H1 (cell line): ENCODE measurements at regions not wholly inside any gene's neighbourhood (a gene's known extent, or its start where the extent isn't known, plus 50 kb on each side); places are given as distances from the start of the nearest gene placed in this dataset.
"Not testable (repeated sequence)": the region's sequence is repeated elsewhere in the genome, so short reads cannot be mapped to it uniquely, and the experiment has no call there.

Experiments used
- CTCF ChIA-PET: fragments of 300-600 bp; sonication (Branson Sonifier 250); formaldehyde crosslinking; loops from one replicate; lab custom pipeline; 2021; ENCODE audit not compliant: partially characterized antibody; lab: Charles Lee
- POLR2A ChIA-PET: fragments of 300-600 bp; sonication (Branson Sonifier 250); formaldehyde crosslinking; loops from one replicate; lab custom pipeline; 2021; ENCODE audit warnings: inconsistent platforms; ENCODE audit not compliant: partially characterized antibody; lab: Charles Lee
- DNase-seq, 2 experiments: peaks; one replicate each; pipeline versions ENCODE4 v3.0.0 to v3.0.0-alpha.2; 2010 to 2022; ENCODE audit warnings: low spot score in 2 of 2, low read depth in 1 of 2, mixed read lengths in 1 of 2
- FAIRE-seq: peaks from 2 replicates; lab custom pipeline; 2011; peaks lifted over from hg19 to GRCh38; lab: Jason Lieb, UNC
- H2AFZ ChIP-seq: 2 replicates; pipeline ENCODE4 v1.8.1; 2012; ENCODE audit warnings: low read length, inconsistent platforms
- H2AK5ac ChIP-seq: 2 replicates; pipeline ENCODE4 v1.6.1; 2013; ENCODE audit warnings: low read depth, low read length
- H2BK120ac ChIP-seq: replicated peaks from 2 replicates; pipeline ENCODE3; 2013; ENCODE audit warnings: low read depth, low read length, inconsistent platforms
- H2BK12ac ChIP-seq: 2 replicates; pipeline ENCODE4 v1.6.1; 2013; ENCODE audit warnings: low read depth, low read length
- H2BK15ac ChIP-seq: 2 replicates; pipeline ENCODE4 v1.6.1; 2013; ENCODE audit warnings: low read length
- H2BK20ac ChIP-seq: 2 replicates; pipeline ENCODE4 v1.6.1; 2013; ENCODE audit warnings: low read length
- H2BK5ac ChIP-seq: 2 replicates; pipeline ENCODE4 v1.6.1; 2013; ENCODE audit warnings: low read depth, low read length
- H3K14ac ChIP-seq: 2 replicates; pipeline ENCODE4 v1.6.1; 2013; ENCODE audit warnings: inconsistent platforms; ENCODE audit not compliant: insufficient read length
- H3K18ac ChIP-seq: 2 replicates; pipeline ENCODE4 v1.6.1; 2013; ENCODE audit warnings: low read length; ENCODE audit errors: extremely low read depth
- H3K23ac ChIP-seq: 2 replicates; pipeline ENCODE4 v1.6.1; 2013; ENCODE audit warnings: inconsistent platforms; ENCODE audit not compliant: insufficient read length
- H3K23me2 ChIP-seq: 2 replicates; pipeline ENCODE4 v1.6.1; 2013; ENCODE audit warnings: low read depth, low read length
- H3K27ac ChIP-seq: 2 replicates; pipeline ENCODE4 v1.6.1; 2011; ENCODE audit warnings: low read depth, low read length, inconsistent platforms
- H3K27me3 ChIP-seq, 4 experiments: replicated peaks in 1 of 4; 1 replicate in 1 of 4; 2 replicates in 3 of 4; pipeline versions ENCODE4 v1.6.1 to v1.8.1; 2011 to 2013; ENCODE audit warnings: low read length in 3 of 4, mild to moderate bottlenecking in 3 of 4, inconsistent platforms in 2 of 4, mixed read lengths in 2 of 4, moderate library complexity in 1 of 4; ENCODE audit not compliant: control insufficient read depth in 3 of 4, insufficient read depth in 3 of 4; ENCODE audit errors: extremely low read depth in 1 of 4
- H3K36me3 ChIP-seq, 4 experiments: 2 replicates each; pipeline versions ENCODE4 v1.6.1 to v1.8.1; 2011 to 2013; ENCODE audit warnings: mild to moderate bottlenecking in 4 of 4, low read length in 3 of 4, moderate library complexity in 2 of 4, control low read depth in 1 of 4, inconsistent platforms in 1 of 4; ENCODE audit not compliant: insufficient read depth in 4 of 4, control insufficient read depth in 2 of 4
- H3K4ac ChIP-seq: replicated peaks from 2 replicates; pipeline ENCODE3; 2013; ENCODE audit warnings: low read length, low read depth, mixed read lengths, inconsistent platforms; ENCODE audit not compliant: insufficient read length
- H3K4me1 ChIP-seq, 4 experiments: replicated peaks in 1 of 4; 1 replicate in 1 of 4; 2 replicates in 3 of 4; pipeline versions ENCODE4 v1.6.1 to v1.8.1; 2011 to 2013; ENCODE audit warnings: low read length in 3 of 4, inconsistent platforms in 2 of 4, mixed read lengths in 1 of 4; ENCODE audit not compliant: insufficient read depth in 4 of 4, control insufficient read depth in 3 of 4
- H3K4me2 ChIP-seq, 2 experiments: 2 replicates each; pipeline versions ENCODE4 v1.6.1 to v1.8.1; 2011 to 2013; ENCODE audit warnings: low read depth in 2 of 2, low read length in 2 of 2, control low read depth in 1 of 2, inconsistent platforms in 1 of 2, mild to moderate bottlenecking in 1 of 2; ENCODE audit not compliant: insufficient read depth in 1 of 2
- H3K4me3 ChIP-seq, 4 experiments: fragments of 200-600, 300-600 bp in 1 of 4; sonication (generic), shearing (Covaris generic), sonication (Bioruptor Twin) in 1 of 4; 2 replicates each; pipeline versions ENCODE4 v1.5.1 to v1.8.1; 2011 to 2016; ENCODE audit warnings: low read length in 4 of 4, low read depth in 3 of 4, control low read depth in 2 of 4, inconsistent platforms in 2 of 4, mild to moderate bottlenecking in 2 of 4, mixed read lengths in 1 of 4, moderate library complexity in 1 of 4; ENCODE audit not compliant: insufficient read depth in 2 of 4; ENCODE audit errors: extremely low read depth in 1 of 4
- H3K56ac ChIP-seq: replicated peaks from 2 replicates; pipeline ENCODE3; 2013; ENCODE audit warnings: low read depth, mild to moderate bottlenecking, mixed read lengths, low read length, inconsistent platforms; ENCODE audit not compliant: insufficient read length
- H3K79me1 ChIP-seq: 2 replicates; pipeline ENCODE4 v1.6.1; 2013; ENCODE audit warnings: low read depth, low read length, control low read depth
- H3K79me2 ChIP-seq, 2 experiments: 2 replicates each; pipeline versions ENCODE4 v1.6.1 to v1.8.1; 2012 to 2013; ENCODE audit warnings: low read length in 2 of 2, mild to moderate bottlenecking in 2 of 2, inconsistent platforms in 1 of 2; ENCODE audit not compliant: insufficient read depth in 2 of 2, control insufficient read depth in 1 of 2
- H3K9ac ChIP-seq, 4 experiments: replicated peaks in 1 of 4; 1 replicate in 1 of 4; 2 replicates in 3 of 4; pipeline versions ENCODE4 v1.6.1 to v1.8.1; 2011 to 2013; ENCODE audit warnings: low read depth in 3 of 4, low read length in 3 of 4, control low read depth in 2 of 4, mild to moderate bottlenecking in 2 of 4, moderate library complexity in 2 of 4, inconsistent platforms in 1 of 4; ENCODE audit errors: extremely low read depth in 1 of 4
- H3K9me3 ChIP-seq, 2 experiments: 2 replicates each; pipeline versions ENCODE4 v1.6.1 to v1.8.1; 2012 to 2013; ENCODE audit warnings: mild to moderate bottlenecking in 2 of 2, moderate library complexity in 2 of 2, control low read depth in 1 of 2, inconsistent platforms in 1 of 2, low read depth in 1 of 2, low read length in 1 of 2, mixed read lengths in 1 of 2; ENCODE audit not compliant: insufficient read depth in 2 of 2
- H4K20me1 ChIP-seq, 2 experiments: replicated peaks in 1 of 2; 2 replicates each; pipeline versions ENCODE3 to v1.8.1; 2011 to 2013; ENCODE audit warnings: inconsistent platforms in 2 of 2, low read length in 2 of 2, mild to moderate bottlenecking in 1 of 2; ENCODE audit not compliant: insufficient read depth in 2 of 2, control insufficient read depth in 1 of 2
- H4K5ac ChIP-seq: 2 replicates; pipeline ENCODE4 v1.6.1; 2013; ENCODE audit warnings: low read length, low read depth, mixed read lengths, inconsistent platforms; ENCODE audit not compliant: insufficient read length
- H4K8ac ChIP-seq: 2 replicates; pipeline ENCODE4 v1.8.0; 2013; ENCODE audit warnings: mild to moderate bottlenecking, moderate library complexity, low read length, inconsistent platforms; ENCODE audit not compliant: insufficient read depth; ENCODE audit errors: extremely low read depth
- H4K91ac ChIP-seq: replicated peaks from 2 replicates; pipeline ENCODE3; 2013; ENCODE audit warnings: low read length, mixed read lengths, inconsistent platforms; ENCODE audit not compliant: insufficient read length
- WGBS, 2 experiments: shearing (Covaris generic) in 1 of 2; methylation state at CpG; one replicate each; pipeline versions ENCODE4 v1.1.6 to v1.1.7; 2013 to 2015; ENCODE audit warnings: low lambda C conversion rate in 2 of 2, mixed read lengths in 2 of 2, inconsistent platforms in 1 of 2, low coverage in 1 of 2, missing lambda C conversion rate in 1 of 2; ENCODE audit not compliant: insufficient replicate concordance in 2 of 2, insufficient coverage in 1 of 2, insufficient read length in 1 of 2; ENCODE audit errors: extremely low coverage in 1 of 2, missing lambda C conversion rate in 1 of 2; 5-methylcytosine and 5-hydroxymethylcytosine counted together

DNA sequence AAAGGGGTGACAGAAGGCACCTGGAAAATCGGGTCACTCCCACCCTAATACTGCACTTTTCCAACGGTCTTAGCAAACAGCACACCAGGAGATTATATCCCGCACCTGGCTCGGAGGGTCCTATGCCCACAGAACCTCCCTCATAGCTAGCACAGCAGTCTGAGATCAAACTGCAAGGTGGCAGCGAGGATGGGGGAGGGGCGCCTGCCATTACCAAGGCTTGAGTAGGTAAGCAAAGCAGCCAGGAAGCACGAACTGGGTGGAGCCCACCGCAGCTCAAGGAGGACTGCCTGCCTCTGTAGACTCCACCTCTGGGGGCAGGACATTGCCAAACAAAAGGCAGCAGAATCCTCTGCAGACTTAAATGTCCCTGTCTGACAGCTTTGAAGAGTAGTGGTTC lies 101.8 kb downstream of the TBX20 start:
- H2AFZ ChIP-seq, H2AK5ac ChIP-seq, H3K27ac ChIP-seq, H3K56ac ChIP-seq, H3K79me2 ChIP-seq, H3K4me2 ChIP-seq, H4K20me1 ChIP-seq, CTCF ChIA-PET, H2BK120ac ChIP-seq, POLR2A ChIA-PET, H3K79me1 ChIP-seq, H3K23ac ChIP-seq, H3K9ac ChIP-seq, FAIRE-seq, H4K91ac ChIP-seq, H3K4me1 ChIP-seq, H2BK5ac ChIP-seq, H3K27me3 ChIP-seq, H2BK20ac ChIP-seq, H3K14ac ChIP-seq, H4K8ac ChIP-seq, DNase-seq, H3K4me3 ChIP-seq, H3K23me2 ChIP-seq, H3K18ac ChIP-seq, H3K4ac ChIP-seq, H3K36me3 ChIP-seq, H2BK12ac ChIP-seq, H4K5ac ChIP-seq, H2BK15ac ChIP-seq: not testable (repeated sequence)
- H3K9me3 ChIP-seq = peaks cover 2 to 12% of the 10 kb centered on the region in 2 experiments; a peak in 1 of 4 replicates
- 95% methylated on average over 8 of the region's 8 CpGs; no CpG with 5 or more reads in 1 of the 2 experiments for WGBS, 2 experiments

DNA sequence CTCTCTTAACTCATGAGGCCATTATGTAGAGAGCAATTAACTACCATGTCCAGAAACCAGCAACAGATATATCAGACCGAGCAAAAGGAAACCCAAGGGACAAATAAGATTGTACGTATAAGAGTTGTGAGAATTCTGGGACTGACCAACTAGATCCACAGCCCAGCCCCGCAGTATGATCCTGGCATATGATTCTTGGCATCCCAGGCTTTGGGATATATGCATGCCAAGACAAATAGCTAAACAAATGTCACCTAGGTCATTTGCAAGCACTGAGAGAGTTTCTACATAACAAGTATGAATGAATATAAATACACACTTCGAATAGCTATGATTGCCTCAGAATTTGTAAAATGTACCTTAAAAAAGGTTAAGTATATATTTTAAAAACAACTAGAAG lies 105.9 kb downstream of the TBX20 start:
- H3K79me2 ChIP-seq, DNase-seq, H3K56ac ChIP-seq, CTCF ChIA-PET, H3K27ac ChIP-seq, H3K23ac ChIP-seq, H4K20me1 ChIP-seq, H2BK5ac ChIP-seq, H4K91ac ChIP-seq, H3K4me2 ChIP-seq, H2AK5ac ChIP-seq, H3K23me2 ChIP-seq, FAIRE-seq, H3K79me1 ChIP-seq, H3K4me1 ChIP-seq, H3K14ac ChIP-seq, H2BK15ac ChIP-seq, H2BK12ac ChIP-seq, H4K8ac ChIP-seq, H3K36me3 ChIP-seq, H2AFZ ChIP-seq, H3K27me3 ChIP-seq, H2BK20ac ChIP-seq, H2BK120ac ChIP-seq, H3K18ac ChIP-seq, POLR2A ChIA-PET, H3K4me3 ChIP-seq, H3K4ac ChIP-seq, H4K5ac ChIP-seq, H3K9ac ChIP-seq: not testable (repeated sequence)
- 92% methylated on average over 4 of the region's 4 CpGs; no CpG with 5 or more reads in 1 of the 2 experiments for WGBS, 2 experiments
- H3K9me3 ChIP-seq = peaks cover 2 to 12% of the 10 kb centered on the region in 2 experiments; a peak in 1 of 4 replicates
